ENCODE measurements at regions not wholly inside any gene's neighbourhood (a gene's known extent, or its start where the extent isn't known, plus 50 kb on each side); places are given as distances from the start of the nearest gene placed in this dataset.

- Histone ChIP-seq H3K27ac (ENCODE audit: low read length) (no peak overlapping the region), H3F3A (ENCODE audit: insufficient read depth, low read length, poor library complexity, severe bottlenecking) (no peaks in the 10 kb centered on the region), H3K27me3 (ENCODE audit: insufficient read depth, low read depth, low read length) (no peaks in the 10 kb centered on the region), H3K4me2 (ENCODE audit: low read length) (no peak overlapping the region), H3K9ac (ENCODE audit: low read length) (no peak overlapping the region), H3K9me3 (ENCODE audit: low read length) (no peaks in the 10 kb centered on the region), H4K20me1 (ENCODE audit: insufficient read depth) (no peaks in the 10 kb centered on the region), H2AFZ (ENCODE audit: low read depth, low read length) (no peak overlapping the region), H3K9me2 (ENCODE audit: insufficient read depth, low read length) (no peaks in the 10 kb centered on the region), H3K79me2 (replicated peaks; ENCODE audit: insufficient read depth, low read length) (no peaks in the 10 kb centered on the region), H3K36me3 (ENCODE audit: insufficient read depth, low read length) (no peaks in the 10 kb centered on the region), H3K4me3 (ENCODE audit: low read length) (no peak overlapping the region)
- no peak for TF ChIP-seq POLR2AphosphoS5 (IDR thresholded peaks at IDR 0.05)
- TF ChIP-seq RAD21 (conservative IDR thresholded peaks at IDR 0.05): no peak
- TF ChIP-seq EP300 (conservative IDR thresholded peaks at IDR 0.05; ENCODE audit: poor library complexity, severe bottlenecking): no peak
- TF ChIP-seq SMC3 (conservative IDR thresholded peaks at IDR 0.05; ENCODE audit: poor library complexity): no peak
- no peak for TF ChIP-seq REST (IDR thresholded peaks at IDR 0.05; ENCODE audit: borderline replicate concordance)
- TF ChIP-seq EZH2 (IDR thresholded peaks at IDR 0.05; ENCODE audit: borderline replicate concordance, insufficient read depth, low read length, poor library complexity, severe bottlenecking): no peak
- TF ChIP-seq CTCF (IDR thresholded peaks at IDR 0.05; ENCODE audit: poor library complexity, severe bottlenecking): no peak
- no peak for TF ChIP-seq TAF1 (IDR thresholded peaks at IDR 0.05; ENCODE audit: low read depth)
- TF ChIP-seq MXI1 (conservative IDR thresholded peaks at IDR 0.05; ENCODE audit: poor library complexity, severe bottlenecking): no peak
Measured at GRCh38 chr4:81580346-81580993, 108.8 kb upstream of the RASGEF1B start.

GRCh38 chr4:81577392-81577791 lies 105.7 kb upstream of the RASGEF1B start:
- Histone ChIP-seq H2AFZ (ENCODE audit: low read depth, low read length) (no peak overlapping the region), H3K4me2 (ENCODE audit: low read length) (no peak overlapping the region), H3K27me3 (ENCODE audit: insufficient read depth, low read depth, low read length) (no peaks in the 10 kb centered on the region)

More at GRCh38 chr4:81577392-81577791, 105.7 kb upstream of the RASGEF1B start:
- H3K36me3 ChIP-seq (ENCODE audit: insufficient read depth, low read length): no peaks in the 10 kb centered on the region
- no peaks in the 10 kb centered on the region for H3K9me3 ChIP-seq (ENCODE audit: low read length)
- no peaks in the 10 kb centered on the region for H3K79me2 ChIP-seq (replicated peaks; ENCODE audit: insufficient read depth, low read length)
- TF ChIP-seq MXI1 (conservative IDR thresholded peaks at IDR 0.05; ENCODE audit: poor library complexity, severe bottlenecking) (no peak), SMC3 (conservative IDR thresholded peaks at IDR 0.05; ENCODE audit: poor library complexity) (no peak), POLR2AphosphoS5 (IDR thresholded peaks at IDR 0.05) (no peak), TAF1 (IDR thresholded peaks at IDR 0.05; ENCODE audit: low read depth) (no peak), CTCF (IDR thresholded peaks at IDR 0.05; ENCODE audit: poor library complexity, severe bottlenecking) (no peak), RAD21 (conservative IDR thresholded peaks at IDR 0.05) (no peak), REST (IDR thresholded peaks at IDR 0.05; ENCODE audit: borderline replicate concordance) (no peak), EZH2 (IDR thresholded peaks at IDR 0.05; ENCODE audit: borderline replicate concordance, insufficient read depth, low read length, poor library complexity, severe bottlenecking) (no peak), EP300 (conservative IDR thresholded peaks at IDR 0.05; ENCODE audit: poor library complexity, severe bottlenecking) (no peak)
- no peak overlapping the region for H3K9ac ChIP-seq (ENCODE audit: low read length)
- H3K9me2 ChIP-seq (ENCODE audit: insufficient read depth, low read length): no peaks in the 10 kb centered on the region
- no peak overlapping the region for H3K27ac ChIP-seq (ENCODE audit: low read length)
- H3K4me3 ChIP-seq (ENCODE audit: low read length): no peak overlapping the region
- no peaks in the 10 kb centered on the region for H4K20me1 ChIP-seq (ENCODE audit: insufficient read depth)
- no peaks in the 10 kb centered on the region for H3F3A ChIP-seq (ENCODE audit: insufficient read depth, low read length, poor library complexity, severe bottlenecking)
